GM13977 (cell line): ENCODE measurements at regions not wholly inside any gene's neighbourhood (a gene's known extent, or its start where the extent isn't known, plus 50 kb on each side); places are given as distances from the start of the nearest gene placed in this dataset.

Experiments
- DNase-seq: peaks from one replicate; pipeline ENCODE4 v3.0.0; 2012; ENCODE audit warnings: low spot score
- CTCF ChIP-seq: IDR thresholded peaks from 2 replicates; pipeline ENCODE4 v1.5.1; 2012; ENCODE audit warnings: mild to moderate bottlenecking, control low read depth; ENCODE audit not compliant: insufficient read depth; ENCODE audit errors: extremely low read depth, missing control alignments
- in situ Hi-C: fragments of 300-500 bp; cut with MboI; formaldehyde crosslinking; loops from one replicate; pipeline ENCODE4 v1.12.0; 2022; ENCODE audit warnings: low sequenced_read_pairs, low pct_unique_long_range_greater_than_20kb, mixed read lengths, inconsistent platforms; ENCODE audit not compliant: unreplicated experiment

- in situ Hi-C loops, result no loop called here
- no peak for DNase-seq
- TF ChIP-seq CTCF, result no peak
These were observed 274.5 kb upstream of the C2CD4B start for GRCh38 chr15:62439543-62440016.

- no peak for TF ChIP-seq CTCF
- DNase-seq, result no peak
- in situ Hi-C loops, result no loop called here
These were observed 275.4 kb upstream of the C2CD4B start for GRCh38 chr15:62440362-62441105.

GRCh38 chr15:62444104-62445022 is 279.3 kb upstream of the C2CD4B start:
- DNase-seq, result no peak
- in situ Hi-C loops, result no loop called here
- no peak for TF ChIP-seq CTCF

GRCh38 chr15:62445244-62445643 is 280.2 kb upstream of the C2CD4B start:
- TF ChIP-seq CTCF, result no peak
- in situ Hi-C loops, result no loop called here
- no peak for DNase-seq

- TF ChIP-seq CTCF, result no peak
- in situ Hi-C loops, result no loop called here
- DNase-seq, result no peak
These were observed 281.9 kb upstream of the C2CD4B start for GRCh38 chr15:62446984-62447383.

GRCh38 chr15:62447742-62448141 is 282.7 kb upstream of the C2CD4B start:
- no peak for TF ChIP-seq CTCF
- in situ Hi-C loops, result no loop called here
- DNase-seq, result no peak
